NCI-H128 (cell line): ENCODE measurements at regions not wholly inside any gene's neighbourhood (a gene's known extent, or its start where the extent isn't known, plus 50 kb on each side); places are given as distances from the start of the nearest gene placed in this dataset.
"Not testable (repeated sequence)": the region's sequence is repeated elsewhere in the genome, so short reads cannot be mapped to it uniquely, and the experiment has no call there.

Experiments
- DNase-seq: peaks from one replicate; lab custom pipeline; 2025; ENCODE audit not compliant: unreplicated experiment; lab: John Stamatoyannopoulos, UW

DNA sequence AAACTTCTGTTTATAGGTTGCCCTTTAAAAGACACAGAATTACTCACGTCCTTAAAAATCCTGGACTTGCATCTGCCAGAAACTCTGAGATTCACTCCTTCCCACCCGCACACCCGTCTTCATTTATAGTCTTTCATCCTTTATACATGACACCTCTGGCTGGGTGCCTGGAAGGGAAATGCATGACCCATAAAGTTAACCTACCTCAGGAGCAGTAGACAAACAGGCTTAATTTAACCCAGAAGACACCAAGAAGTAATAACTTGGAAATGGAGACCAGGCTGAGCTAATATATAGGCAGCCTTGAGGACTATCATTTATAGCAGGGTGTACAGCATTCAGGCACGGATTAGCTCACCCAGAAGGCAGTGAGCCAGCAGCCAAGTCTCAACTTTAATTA, 429.0 kb upstream of the NRSN1 start:
- no peak for DNase-seq

DNA sequence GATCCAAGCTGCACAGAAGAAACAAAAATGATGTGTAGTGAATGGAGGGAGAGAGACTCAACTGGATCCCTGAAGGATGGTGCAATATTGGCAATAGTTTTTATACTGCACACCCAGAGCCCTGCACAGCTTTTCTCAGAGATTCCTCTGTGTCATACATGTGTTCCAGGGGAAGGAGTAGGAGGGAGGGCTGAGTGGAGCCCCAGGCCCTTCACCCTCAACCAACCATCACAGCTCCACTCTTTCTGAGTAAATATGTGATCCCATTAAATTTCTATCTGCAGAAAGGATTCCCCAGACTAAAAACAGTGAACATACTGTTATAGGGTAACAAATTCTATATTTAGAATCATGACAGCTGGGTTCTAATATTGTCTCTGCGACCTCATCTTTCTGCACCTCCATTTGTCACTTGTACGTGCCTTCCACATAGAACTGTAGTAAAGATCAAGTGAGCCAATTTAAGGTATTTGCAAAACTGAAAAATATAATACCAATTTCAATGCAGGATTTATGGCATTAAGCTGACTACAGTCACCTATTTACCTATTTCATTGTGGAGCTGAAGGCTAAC, 421.4 kb upstream of the NRSN1 start:
- no peak for DNase-seq

DNA sequence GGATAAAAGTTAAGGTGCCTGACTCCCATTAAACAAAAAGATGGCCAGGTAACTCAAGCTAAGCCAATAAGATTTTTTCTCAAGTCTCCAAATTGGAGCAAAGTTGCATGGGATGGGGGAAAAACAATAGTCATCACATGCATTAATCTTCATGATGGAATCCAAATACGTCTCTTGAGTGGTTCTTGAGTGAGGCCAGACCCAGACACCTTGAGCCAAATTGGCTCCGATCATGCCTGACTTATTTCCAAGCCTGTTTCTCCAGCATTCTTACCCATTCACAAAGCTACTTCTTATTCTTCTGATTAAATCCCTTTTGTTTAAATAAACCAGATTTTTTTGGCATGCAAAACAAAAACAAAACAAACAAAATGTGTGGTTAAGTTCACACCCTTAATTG, 420.3 kb upstream of the NRSN1 start:
- DNase-seq, result no peak

DNA sequence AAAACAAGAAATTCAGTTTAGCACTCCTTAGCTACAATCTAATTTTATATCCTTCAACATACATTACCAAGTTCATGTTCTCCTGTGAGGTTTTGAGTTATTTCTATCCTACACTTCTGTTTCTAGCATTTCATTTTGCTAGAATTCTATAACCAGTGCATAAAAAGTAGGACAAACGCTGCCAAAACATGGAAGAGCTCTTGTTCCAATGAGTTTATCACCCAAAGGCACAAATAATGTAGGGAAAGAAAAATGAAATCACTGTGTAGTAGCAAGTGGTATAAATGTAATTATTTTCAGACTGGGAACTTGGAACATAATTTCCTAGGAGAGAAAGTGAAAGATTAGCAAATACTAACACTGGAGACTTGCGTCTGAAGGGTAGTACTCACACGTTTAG, 413.3 kb upstream of the NRSN1 start:
- no peak for DNase-seq

DNA sequence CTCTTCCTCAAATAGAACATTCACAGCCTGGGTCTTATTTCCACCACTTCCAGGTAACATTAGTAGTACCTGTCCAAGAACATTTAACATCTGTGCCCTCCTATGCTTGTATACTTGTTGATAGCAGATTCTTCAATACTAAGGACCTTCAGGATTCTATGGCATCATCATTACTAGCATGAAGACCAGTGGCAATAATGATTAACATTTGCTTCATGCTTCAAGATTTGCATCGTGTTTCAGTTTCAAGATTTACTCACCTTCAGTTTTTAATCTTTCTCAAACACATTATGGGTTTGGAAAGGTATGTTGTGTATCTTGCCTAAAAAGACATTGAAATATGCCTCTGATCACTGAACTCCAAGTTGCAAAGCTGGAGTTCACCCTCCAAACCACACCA, 412.8 kb upstream of the NRSN1 start:
- no peak for DNase-seq

DNA sequence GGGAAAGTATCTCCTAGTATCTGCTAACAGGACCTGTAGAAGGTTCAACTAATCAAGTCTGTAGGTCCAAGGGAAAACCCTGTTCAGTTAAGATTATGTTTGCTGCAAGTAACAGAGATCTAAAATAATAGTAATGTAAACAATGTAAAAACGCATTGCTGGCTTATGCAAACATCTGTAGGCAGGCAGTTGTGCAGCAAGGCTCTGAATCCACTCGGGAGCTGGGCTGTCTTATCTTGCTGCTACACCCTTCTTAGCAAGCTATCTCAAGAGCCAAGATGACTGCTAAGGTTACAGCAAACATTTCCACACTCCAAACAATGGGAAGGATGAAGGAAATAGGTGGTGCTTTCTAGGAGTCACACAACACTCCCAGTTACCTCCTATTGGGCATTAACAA, 397.3 kb upstream of the NRSN1 start:
- DNase-seq, result no peak

DNA sequence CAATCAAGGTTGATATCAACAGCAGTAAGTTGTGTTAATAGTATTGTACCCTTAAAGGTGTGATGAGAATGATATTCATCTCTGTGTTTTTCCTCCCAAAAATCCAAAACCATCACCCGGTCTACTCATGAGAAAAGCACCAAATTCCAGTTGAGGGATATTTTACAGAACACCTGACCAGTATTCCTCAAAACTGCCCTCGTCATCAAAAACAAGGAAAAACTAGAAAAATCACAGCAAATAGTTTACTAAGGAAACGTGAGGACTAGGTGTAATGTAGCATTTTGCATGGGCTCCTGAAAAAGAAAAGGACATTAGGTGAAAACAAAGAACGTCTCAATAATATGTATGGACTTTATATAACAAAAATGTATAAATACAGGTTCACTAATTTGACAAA, 394.4 kb upstream of the NRSN1 start:
- no peak for DNase-seq

DNA sequence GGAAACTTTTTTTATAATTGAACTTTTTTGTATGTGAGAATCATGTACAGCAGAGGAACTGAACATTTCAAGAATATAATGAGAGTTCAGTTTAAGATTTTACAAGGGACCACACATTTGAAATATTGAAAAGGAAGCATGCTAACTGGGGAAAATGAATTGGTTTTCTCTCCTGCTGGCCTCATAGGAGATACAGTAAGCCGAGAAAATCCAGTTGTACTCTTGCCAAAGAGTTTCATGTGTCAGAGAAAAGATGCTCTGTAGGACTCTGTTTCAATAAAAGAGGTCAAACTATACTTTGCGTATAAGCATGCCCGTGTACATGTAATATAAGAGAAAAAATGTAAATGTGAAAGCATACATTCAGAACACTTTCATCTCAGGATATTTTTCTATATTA, 393.5 kb upstream of the NRSN1 start:
- DNase-seq, result no peak

DNA sequence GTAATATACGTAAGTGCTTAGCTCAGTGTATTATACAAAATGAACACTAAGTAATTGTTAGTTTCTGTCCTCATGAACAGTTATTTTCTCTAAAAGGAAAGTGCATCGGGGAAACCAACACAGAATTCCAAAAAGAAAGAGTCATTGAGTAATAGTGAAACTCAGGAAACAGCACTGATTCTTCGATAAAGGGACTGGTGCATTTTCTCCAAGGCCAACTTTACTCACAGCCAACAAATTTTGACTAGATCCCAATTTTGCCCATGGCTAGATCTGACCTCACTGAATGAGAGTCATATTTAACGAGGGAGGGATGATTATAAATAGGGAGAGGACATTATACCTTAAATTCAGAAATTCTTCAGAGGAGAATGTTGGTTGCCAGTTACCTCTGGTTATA, 390.9 kb upstream of the NRSN1 start:
- DNase-seq, result no peak

DNA sequence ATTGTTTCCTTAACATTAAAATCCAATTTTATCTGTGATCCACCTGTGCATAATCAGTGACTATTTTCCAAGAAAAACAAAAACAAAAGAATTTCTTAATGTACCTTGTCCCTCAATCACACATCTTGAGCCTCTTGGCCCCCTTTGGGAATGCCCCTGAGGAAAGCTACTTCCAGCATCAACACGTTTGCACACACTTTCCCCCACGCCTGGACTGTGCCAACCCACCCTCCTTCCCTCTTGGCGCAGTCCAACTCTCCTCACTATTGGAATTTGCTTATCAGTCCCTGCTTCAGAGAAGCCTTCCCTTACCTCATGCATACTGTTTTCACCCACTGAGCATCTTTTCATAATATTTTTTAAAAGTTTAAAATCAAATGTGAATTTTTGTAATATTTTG, 389.4 kb upstream of the NRSN1 start:
- no peak for DNase-seq

DNA sequence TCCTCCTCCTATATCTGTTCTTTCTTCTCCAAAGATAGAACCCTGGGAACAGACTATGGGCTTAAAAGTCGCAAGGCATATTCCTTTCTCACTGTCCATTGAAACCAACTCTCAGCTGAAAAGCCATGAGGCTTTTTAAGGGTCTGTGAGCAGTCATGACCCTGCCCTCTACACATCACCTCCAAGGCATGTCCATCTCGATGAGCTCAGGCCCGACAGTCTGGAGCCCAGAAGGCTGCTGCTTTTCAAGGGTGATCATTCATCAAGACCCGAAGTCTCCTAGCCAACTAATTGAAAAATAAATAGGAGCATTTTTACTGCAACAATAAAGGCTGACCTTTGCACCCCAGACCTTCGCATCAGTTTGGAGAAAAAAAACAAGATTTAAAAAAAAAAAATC, 378.8 kb upstream of the NRSN1 start:
- DNase-seq, result no peak

DNA sequence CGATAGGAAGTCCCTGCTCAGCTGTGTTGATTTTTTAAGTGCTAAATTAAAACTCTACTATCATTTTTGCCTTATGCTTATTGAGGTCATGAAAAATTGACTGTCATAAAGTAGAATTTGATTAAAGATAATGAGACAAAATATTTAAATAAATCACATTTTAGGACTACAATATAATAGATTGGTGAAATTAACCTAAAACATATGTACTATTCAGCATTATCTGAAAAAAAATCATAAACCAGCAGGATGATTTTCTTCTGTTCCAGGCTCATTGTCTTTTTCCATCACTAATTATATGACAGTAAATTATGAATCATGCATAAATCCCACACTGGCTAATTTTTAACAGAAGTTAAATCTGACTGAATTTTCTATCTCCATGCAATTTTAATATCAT, 373.6 kb upstream of the NRSN1 start:
- no peak for DNase-seq

DNA sequence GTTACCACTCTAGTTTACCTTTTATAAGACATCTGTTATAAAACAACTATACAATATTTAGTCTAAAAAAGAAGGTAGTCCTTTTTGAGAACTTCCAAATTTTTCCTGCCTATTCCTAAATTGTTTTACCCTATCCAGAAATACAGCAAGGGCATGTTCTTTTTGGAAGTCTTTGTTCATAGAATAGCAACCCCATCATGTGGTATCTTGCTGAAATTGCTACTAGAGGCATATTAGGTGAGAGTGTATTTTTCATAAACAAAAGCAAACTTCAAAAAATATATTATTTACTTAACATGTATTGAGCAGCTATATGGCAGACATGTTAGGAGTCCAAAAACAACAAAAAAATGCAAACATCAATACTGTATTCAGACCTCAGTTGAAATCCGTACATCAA, 371.8 kb upstream of the NRSN1 start:
- DNase-seq, result no peak

DNA sequence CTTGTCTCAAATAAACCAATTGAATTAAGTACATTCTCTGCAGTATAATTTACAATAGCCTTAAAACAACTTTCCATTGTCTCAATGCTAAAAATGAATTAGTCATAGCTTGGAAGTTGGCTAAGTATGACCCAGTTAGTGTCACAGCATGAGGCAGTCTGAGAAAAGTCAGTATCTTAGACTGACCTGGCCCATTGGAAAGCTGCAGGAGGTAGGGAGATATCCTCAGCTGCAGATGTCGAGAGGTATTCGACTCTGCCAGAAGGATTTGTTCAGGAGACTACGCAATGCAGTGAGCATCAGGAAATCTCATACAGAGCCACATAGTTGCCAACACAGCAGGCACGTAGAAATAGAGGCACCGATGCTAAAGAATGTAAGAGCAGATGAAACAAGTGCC, 350.9 kb upstream of the NRSN1 start:
- no peak for DNase-seq

DNA sequence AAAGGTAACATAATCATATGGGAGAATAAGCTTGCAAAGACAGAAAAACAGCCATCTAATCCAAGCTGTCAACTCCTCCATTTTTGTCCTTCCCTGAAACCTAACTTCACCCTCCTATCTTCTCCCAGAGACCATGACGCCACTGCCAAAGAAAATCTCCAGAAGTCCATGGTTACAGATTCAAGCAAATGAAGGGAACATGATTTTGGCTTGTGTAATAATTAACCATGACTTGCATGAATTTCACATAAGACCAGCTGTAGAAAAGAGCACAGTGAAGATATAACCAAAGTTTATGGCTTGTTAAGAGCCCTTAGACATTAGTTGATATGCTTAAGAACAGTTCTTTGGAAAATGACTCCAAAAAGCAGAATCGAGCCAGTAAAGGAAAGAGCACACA, 342.1 kb upstream of the NRSN1 start:
- DNase-seq, result no peak

DNA sequence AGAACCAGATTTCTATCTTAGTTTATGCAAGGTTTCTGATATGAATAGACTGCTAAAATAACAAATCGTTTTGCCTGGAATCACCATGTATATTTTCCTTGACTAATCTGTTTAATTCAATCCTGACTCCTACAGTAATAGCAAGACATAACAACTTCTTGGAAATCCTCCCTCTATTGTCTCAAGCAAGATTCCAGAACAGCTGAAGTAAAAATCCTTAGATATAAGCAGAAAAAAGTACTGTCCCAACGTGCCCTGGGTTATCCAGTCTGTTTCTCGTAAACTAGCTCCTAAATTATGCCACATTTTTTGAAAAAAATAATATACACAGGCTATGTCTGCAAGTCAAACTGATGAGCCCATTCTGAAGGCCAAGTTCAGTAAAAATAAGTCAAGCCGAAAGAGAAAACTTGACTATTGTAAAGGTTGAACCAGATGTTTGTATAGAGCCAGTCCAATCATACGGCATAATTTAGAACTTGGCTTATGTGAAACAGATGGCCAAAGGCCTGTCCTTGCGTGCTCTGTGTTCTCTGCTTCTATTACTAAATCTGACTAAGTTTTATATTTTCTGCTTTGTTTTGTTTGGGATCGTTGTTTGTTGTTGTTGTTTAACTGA, 341.6 kb upstream of the NRSN1 start:
- DNase-seq, result no peak

DNA sequence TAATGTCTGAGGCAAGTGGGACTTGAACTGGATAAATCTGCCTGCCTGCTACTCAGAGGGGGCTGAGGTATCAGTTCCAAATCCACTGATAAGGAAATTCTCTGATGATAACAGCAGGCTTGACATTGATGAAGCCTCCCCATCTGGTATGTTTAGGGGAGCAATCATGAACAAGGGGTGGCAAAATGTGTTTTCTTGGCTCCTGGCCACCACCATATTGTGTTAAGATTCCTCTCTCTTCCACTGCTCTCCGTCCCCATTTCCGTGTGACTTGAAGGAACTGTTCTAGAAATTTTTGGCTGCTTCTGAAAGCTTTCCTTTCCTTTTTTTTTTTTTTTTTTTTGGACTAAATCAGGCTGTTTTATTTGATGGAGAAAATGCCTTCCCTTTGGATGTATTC, 335.3 kb upstream of the NRSN1 start:
- no peak for DNase-seq

DNA sequence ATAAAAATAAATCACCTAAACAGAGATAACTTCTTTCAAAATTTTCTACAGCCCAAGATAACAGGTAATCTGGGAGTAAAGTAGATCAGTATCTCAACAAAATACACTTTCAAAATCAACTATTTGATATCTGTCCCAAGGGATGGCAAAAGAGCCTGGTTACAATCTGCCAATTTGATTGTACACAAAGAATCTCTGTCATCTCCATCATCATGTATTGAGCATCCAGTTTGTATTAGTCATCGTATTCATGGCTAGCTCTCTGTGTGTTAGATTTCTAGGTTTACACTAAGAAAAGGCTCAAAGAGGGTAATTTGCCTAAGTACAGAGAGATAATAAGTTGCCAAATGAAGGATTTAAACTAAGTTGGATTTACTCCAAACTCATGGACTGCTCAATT, 329.0 kb upstream of the NRSN1 start:
- no peak for DNase-seq

DNA sequence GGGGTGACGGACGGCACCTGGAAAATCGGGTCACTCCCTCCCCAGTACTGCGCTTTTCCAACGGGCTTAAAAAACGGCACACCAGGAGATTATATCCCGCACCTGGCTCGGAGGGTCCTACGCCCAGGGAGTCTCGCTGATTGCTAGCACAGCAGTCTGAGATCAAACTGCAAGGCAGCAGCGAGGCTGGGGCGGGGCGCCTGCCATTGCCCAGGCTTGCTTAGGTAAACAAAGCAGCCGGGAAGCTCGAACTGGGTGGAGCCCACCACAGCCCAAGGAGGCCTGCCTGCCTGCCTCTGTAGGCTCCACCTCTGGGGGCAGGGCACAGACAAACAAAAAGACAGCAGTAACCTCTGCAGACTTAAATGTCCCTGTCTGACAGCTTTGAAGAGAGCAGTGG, 321.7 kb upstream of the NRSN1 start:
- not testable (repeated sequence) for DNase-seq

DNA sequence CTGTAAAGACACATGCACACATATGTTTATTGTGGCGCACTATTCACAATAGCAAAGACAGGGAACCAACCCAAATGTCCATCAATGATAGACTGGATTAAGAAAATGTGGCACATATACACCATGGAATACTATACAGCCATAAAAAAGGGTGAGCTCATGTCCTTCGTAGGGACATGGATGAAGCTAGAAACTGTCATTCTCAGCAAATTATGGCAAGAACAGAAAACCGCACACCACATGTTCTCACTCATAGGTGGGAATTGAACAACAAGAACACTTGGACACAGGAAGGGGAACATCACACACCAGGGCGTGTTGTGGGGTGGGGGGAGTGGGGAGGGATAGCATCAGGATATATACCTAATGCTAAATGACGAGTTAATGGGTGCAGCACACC, 304.9 kb upstream of the NRSN1 start:
- DNase-seq, result not testable (repeated sequence)

DNA sequence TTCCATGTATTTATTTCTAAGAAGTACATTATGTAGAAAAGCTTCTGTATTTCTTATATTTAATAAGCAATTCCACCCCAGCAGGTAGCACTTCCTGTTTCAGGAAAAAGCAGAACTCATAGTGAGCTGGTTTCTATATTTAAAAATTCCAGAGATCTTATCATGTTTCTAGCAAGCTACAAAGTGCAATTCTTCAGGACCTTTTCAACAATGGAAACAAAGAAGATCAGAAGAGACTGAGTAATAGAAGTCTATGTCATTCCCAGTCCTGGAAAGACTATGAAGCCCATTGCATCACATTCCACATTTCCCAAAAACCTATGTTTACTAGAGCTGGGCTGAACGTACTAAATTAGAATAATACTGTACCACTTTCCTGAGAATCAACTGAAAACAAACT, 302.6 kb upstream of the NRSN1 start:
- no peak for DNase-seq

DNA sequence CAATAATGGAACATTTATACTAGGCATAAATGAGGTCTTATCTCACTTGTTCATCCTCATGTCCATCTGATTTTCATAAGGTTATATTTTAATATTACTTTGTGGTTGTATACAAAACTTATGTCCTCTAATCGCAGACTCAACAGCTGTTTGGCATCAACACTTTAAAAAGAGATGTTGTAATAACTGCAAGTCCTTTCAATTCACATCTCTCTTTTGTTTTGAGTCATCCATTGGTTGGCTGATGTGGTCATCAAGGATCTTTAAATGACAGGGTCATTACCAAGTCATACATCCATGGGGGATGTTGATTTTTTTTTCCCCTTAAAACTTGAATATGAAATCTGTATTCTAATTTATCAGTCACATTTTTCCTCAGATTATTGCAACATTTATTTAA, 299.4 kb upstream of the NRSN1 start:
- DNase-seq, result no peak

DNA sequence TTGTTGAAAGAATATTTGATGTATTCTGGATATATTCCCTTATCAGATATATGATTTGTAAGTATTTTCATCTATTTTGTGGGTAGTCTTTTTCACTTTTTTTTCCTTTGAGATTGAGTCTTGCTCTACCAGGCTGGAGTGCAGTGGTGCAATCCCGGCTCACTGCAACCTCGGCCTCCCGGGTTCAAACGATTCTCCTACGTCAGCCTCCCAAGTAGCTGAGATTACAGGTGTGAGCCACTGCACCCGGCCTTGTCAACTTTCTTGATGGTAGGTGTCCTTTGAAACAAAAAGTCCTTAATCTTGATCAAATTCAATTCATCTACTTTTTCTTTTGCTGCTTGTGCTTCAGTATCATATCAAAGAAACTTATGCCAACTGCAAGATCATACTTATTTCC, 297.2 kb upstream of the NRSN1 start:
- DNase-seq, result no peak

DNA sequence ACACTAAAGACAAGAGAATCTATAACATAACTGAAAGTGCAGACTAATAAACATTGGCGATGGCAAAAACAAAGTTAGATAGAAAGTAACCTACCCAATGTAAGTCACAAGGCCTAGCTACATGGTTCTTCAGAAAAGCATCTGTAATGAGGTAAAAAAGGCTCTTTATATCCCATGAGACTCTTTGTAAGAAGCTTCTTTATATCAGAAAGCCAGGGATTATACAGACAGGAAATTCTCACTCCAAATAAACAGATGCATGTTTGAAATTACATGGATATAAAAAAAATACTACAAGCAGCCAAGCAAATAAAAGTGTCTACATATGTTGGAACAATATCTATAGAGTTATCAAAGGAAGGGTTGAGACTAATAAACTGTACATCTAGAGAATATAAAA, 284.9 kb upstream of the NRSN1 start:
- DNase-seq, result no peak
